PC-3 (cell line): ENCODE measurements at regions not wholly inside any gene's neighbourhood (a gene's known extent, or its start where the extent isn't known, plus 50 kb on each side); places are given as distances from the start of the nearest gene placed in this dataset.

Experiments
- ATAC-seq: fragments of 200-7000 bp; cut with Tn5 transposase; 2 replicates; pipeline ENCODE4 v1.9.1; 2020; ENCODE audit warnings: mild to moderate bottlenecking, moderate library complexity
- BruUV-seq: library from RNA; stranded (reverse); fragments of 400-500 nt; replicated peaks from 2 replicates; lab custom pipeline; 2021; lab: Mats Ljungman, UMichigan
- CTCF ChIA-PET: fragments of 300-600 bp; sonication (Branson Sonifier 250); formaldehyde crosslinking; loops from one replicate; lab custom pipeline; 2022; ENCODE audit warnings: antibody characterized with exemption; lab: Charles Lee
- POLR2A ChIA-PET: fragments of 300-600 bp; sonication (Branson Sonifier 250); formaldehyde crosslinking; loops from one replicate; lab custom pipeline; 2022; ENCODE audit warnings: antibody characterized with exemption; ENCODE audit not compliant: unreplicated experiment; lab: Charles Lee
- DNase-seq: peaks from one replicate; pipeline ENCODE4 v3.0.0-alpha.2; 2015
- H2AFZ ChIP-seq: fragments of 300-600 bp; sonication (generic); 2 replicates; pipeline ENCODE4 v1.6.0; 2016; ENCODE audit warnings: antibody characterized with exemption, low read length
- H3F3A ChIP-seq: fragments of 300-600 bp; sonication (generic); one replicate; pipeline ENCODE4 v1.6.0; 2017; ENCODE audit warnings: antibody characterized with exemption, low read length, control low read depth, mild to moderate bottlenecking; ENCODE audit not compliant: unreplicated experiment
- H3K27ac ChIP-seq: fragments of 300-600 bp; sonication (generic); 2 replicates; pipeline ENCODE4 v1.5.1; 2016; ENCODE audit warnings: mild to moderate bottlenecking, low read length
- H3K27me3 ChIP-seq: fragments of 300-600 bp; sonication (generic); 2 replicates; pipeline ENCODE4 v1.6.1; 2016; ENCODE audit warnings: low read length, mixed read lengths
- H3K36me3 ChIP-seq: fragments of 300-600 bp; sonication (generic); 2 replicates; pipeline ENCODE4 v1.6.1; 2016; ENCODE audit warnings: low read depth, mixed run types, low read length, mixed read lengths
- H3K4me1 ChIP-seq: fragments of 300-600 bp; sonication (generic); 2 replicates; pipeline ENCODE4 v1.5.1; 2016; ENCODE audit warnings: low read length; ENCODE audit not compliant: insufficient read depth
- H3K4me2 ChIP-seq: fragments of 300-600 bp; sonication (generic); 2 replicates; pipeline ENCODE4 v1.6.0; 2016; ENCODE audit warnings: low read length
- H3K4me3 ChIP-seq: fragments of 300-600 bp; sonication (generic); 2 replicates; pipeline ENCODE4 v1.5.1; 2016; ENCODE audit warnings: mild to moderate bottlenecking, low read length, mixed read lengths
- H3K79me2 ChIP-seq: fragments of 300-600 bp; sonication (generic); 2 replicates; pipeline ENCODE4 v1.6.1; 2017; ENCODE audit warnings: low read length, mixed read lengths
- H3K9ac ChIP-seq: fragments of 300-600 bp; sonication (generic); 2 replicates; pipeline ENCODE4 v1.6.0; 2016; ENCODE audit warnings: mild to moderate bottlenecking, low read length
- H3K9me2 ChIP-seq: fragments of 300-600 bp; sonication (generic); replicated peaks from 2 replicates; pipeline ENCODE4 v1.6.1; 2016; ENCODE audit warnings: mixed run types, low read length, mixed read lengths
- H3K9me3 ChIP-seq: fragments of 300-600 bp; sonication (generic); 2 replicates; pipeline ENCODE4 v1.6.1; 2016; ENCODE audit warnings: low read length, mixed read lengths
- H4K20me1 ChIP-seq: fragments of 300-600 bp; sonication (generic); 2 replicates; pipeline ENCODE4 v1.6.1; 2016; ENCODE audit warnings: low read length, mixed read lengths
- EZH2 ChIP-seq: fragments of 300-600 bp; sonication (generic); IDR thresholded peaks from one replicate; pipeline ENCODE4 v1.6.1; 2017; ENCODE audit warnings: antibody characterized with exemption, mild to moderate bottlenecking, low read length; ENCODE audit not compliant: unreplicated experiment
- EZH2phosphoT487 ChIP-seq: fragments of 300-600 bp; sonication (generic); IDR thresholded peaks from 2 replicates; pipeline ENCODE4 v1.6.1; 2018; ENCODE audit warnings: mild to moderate bottlenecking, antibody characterized with exemption, low read length, borderline replicate concordance
- intact Hi-C: fragments of 100-400 bp; cut with micrococcal nuclease; formaldehyde crosslinking; loops from 2 replicates; pipeline ENCODE4 v1.9.0; 2023
- TF ChIP-seq, protein P1 (sequence below): fragments of 300-600 bp; sonication (generic); conservative IDR thresholded peaks from 2 replicates; pipeline ENCODE4 v1.5.1; 2017; ENCODE audit warnings: antibody characterized with exemption, low read depth, mild to moderate bottlenecking, low read length

DNA sequence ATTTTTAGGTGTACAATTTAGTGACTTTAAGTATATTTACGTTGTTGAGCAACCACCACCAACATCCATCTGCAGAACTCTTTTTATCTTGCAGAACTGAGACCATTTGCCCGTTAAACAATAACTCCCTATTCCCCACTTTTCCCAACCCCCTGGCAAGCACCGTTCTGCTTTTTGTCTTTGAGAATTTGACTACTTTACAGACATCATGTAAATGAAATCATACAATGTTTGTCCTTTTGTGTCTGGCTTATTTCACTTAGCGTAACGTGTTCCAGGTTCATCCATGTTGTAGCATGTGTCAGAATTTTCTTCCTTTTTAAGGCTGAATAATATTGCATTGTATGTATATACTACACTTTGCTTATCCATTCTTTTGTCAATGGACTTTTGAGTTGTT is 201.5 kb downstream of the DACT1 start:
- ATAC-seq (no peak), DNase-seq (no peak)
- intact Hi-C loops: no loop called here
- Histone ChIP-seq H3K4me2 (no peak overlapping the region), H3K4me3 (no peak overlapping the region), H2AFZ (no peak overlapping the region), H3K9me2 (no peaks in the 10 kb centered on the region), H3K79me2 (no peaks in the 10 kb centered on the region), H3K9me3 (no peaks in the 10 kb centered on the region), H3K36me3 (no peaks in the 10 kb centered on the region), H4K20me1 (no peaks in the 10 kb centered on the region), H3K27ac (no peak overlapping the region), H3F3A (no peaks in the 10 kb centered on the region), H3K27me3 (peaks cover 71% of the 10 kb centered on the region), H3K4me1 (no peaks in the 10 kb centered on the region), H3K9ac (no peak overlapping the region)
- ChIA-PET POLR2A (no interaction called here), CTCF (no interaction called here)
- TF ChIP-seq, protein P1, sequence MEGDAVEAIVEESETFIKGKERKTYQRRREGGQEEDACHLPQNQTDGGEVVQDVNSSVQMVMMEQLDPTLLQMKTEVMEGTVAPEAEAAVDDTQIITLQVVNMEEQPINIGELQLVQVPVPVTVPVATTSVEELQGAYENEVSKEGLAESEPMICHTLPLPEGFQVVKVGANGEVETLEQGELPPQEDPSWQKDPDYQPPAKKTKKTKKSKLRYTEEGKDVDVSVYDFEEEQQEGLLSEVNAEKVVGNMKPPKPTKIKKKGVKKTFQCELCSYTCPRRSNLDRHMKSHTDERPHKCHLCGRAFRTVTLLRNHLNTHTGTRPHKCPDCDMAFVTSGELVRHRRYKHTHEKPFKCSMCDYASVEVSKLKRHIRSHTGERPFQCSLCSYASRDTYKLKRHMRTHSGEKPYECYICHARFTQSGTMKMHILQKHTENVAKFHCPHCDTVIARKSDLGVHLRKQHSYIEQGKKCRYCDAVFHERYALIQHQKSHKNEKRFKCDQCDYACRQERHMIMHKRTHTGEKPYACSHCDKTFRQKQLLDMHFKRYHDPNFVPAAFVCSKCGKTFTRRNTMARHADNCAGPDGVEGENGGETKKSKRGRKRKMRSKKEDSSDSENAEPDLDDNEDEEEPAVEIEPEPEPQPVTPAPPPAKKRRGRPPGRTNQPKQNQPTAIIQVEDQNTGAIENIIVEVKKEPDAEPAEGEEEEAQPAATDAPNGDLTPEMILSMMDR: no peak
- TF ChIP-seq EZH2 (no peak), EZH2phosphoT487 (no peak)
- BruUV-seq: no TSS peak

DNA sequence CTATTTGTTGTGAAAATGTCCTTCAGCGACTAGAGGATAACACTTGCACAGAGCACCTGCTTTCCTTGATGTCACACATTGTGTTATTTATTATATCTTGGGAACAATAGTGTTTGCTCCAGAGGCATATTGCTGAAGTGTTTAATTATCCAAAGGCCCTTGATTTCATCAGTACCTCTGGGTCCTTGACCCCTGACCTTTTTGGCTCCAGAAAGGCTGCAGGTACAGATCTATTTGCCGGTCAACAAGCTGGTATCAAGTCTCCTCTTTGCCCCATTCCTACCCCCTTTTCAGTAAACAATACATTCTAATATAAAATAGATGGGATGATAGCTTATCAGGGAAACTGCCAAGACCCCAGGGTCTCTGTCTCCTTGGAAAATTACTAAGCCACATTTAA is 206.8 kb downstream of the DACT1 start:
- BruUV-seq: no TSS peak
- Histone ChIP-seq H3K79me2 (no peaks in the 10 kb centered on the region), H3K9me2 (no peaks in the 10 kb centered on the region), H3K4me3 (no peak overlapping the region), H4K20me1 (no peaks in the 10 kb centered on the region), H2AFZ (no peak overlapping the region), H3K4me1 (no peaks in the 10 kb centered on the region), H3K9ac (no peak overlapping the region), H3K36me3 (no peaks in the 10 kb centered on the region), H3K27me3 (peaks cover 84% of the 10 kb centered on the region), H3K4me2 (no peak overlapping the region), H3K9me3 (no peaks in the 10 kb centered on the region), H3K27ac (no peak overlapping the region), H3F3A (no peaks in the 10 kb centered on the region)
- ATAC-seq (no peak), DNase-seq (no peak)
- intact Hi-C loops: no loop called here
- ChIA-PET POLR2A (no interaction called here), CTCF (no interaction called here)
- TF ChIP-seq, protein P1: no peak
- TF ChIP-seq EZH2phosphoT487 (no peak), EZH2 (no peak)

DNA sequence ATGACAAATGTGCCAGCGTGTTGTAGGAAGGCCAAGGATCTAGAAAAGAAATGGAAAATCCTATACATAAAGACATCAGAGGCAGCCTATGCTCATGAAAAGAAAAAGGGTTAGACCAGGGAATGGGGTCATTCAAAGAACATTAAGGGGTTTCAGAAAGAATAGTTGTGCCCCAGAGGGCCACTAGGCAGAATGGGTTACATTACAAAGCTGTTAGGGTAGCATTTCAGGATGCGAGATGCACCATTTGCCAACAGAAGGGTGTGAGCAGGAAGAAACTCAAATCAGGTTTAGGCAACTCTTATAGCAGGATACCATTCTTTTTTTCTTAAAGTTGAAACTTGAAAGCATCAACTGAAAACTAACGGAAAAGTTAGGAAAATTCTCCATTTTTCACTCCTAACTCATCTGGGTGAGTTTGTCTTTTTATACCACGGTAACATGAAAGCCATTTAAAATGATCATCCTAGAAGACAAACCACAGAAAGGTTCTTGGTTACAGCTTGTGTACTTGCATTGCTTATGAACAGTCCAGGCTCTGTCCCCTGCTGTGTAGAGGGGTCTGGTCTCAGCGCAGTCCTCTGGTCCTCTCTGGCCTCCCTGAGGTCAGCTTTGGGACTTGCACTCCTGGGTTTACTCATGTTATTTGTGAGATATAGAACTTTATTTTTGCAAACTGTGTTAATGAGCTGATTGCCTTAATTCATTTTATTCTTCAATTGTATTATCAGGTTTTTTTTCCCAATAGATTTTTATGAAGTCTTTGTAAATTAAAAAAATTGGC is 209.1 kb downstream of the DACT1 start:
- DNase-seq (no peak), ATAC-seq (no peak; the same call in 1 of the 2 replicates)
- no peak overlapping the region for H2AFZ ChIP-seq
- H3K4me3 ChIP-seq: no peak overlapping the region
- H3K9me2 ChIP-seq: no peaks in the 10 kb centered on the region
- H3K4me2 ChIP-seq: no peak overlapping the region
- no peaks in the 10 kb centered on the region for H3K9me3 ChIP-seq
- H3K27me3 ChIP-seq: peaks cover 83% of the 10 kb centered on the region
- POLR2A ChIA-PET: no interaction called here
- H3K27ac ChIP-seq: no peak overlapping the region
- BruUV-seq: no TSS peak
- H3K79me2 ChIP-seq: no peaks in the 10 kb centered on the region
- no peaks in the 10 kb centered on the region for H4K20me1 ChIP-seq
- TF ChIP-seq EZH2phosphoT487: no peak
- TF ChIP-seq, protein P1: 0 out of 2 replicates have a peak, but pooled peaks have one; percentile 12
- no peak overlapping the region for H3K9ac ChIP-seq
- CTCF ChIA-PET: interaction anchor here (0.6 kb wide), 1 partner anchor 206 kb away, joined by 4 read pairs; no protein-coding TSS in a partner anchor
- no peaks in the 10 kb centered on the region for H3K4me1 ChIP-seq
- intact Hi-C loops: no loop called here
- H3F3A ChIP-seq: no peaks in the 10 kb centered on the region
- no peaks in the 10 kb centered on the region for H3K36me3 ChIP-seq
